GM23338 (cell line): ENCODE measurements at regions not wholly inside any gene's neighbourhood (a gene's known extent, or its start where the extent isn't known, plus 50 kb on each side); places are given as distances from the start of the nearest gene placed in this dataset.
"Not testable (repeated sequence)": the region's sequence is repeated elsewhere in the genome, so short reads cannot be mapped to it uniquely, and the experiment has no call there.

Experiments used
- ATAC-seq: fragments of 200-7000 bp; cut with Tn5 transposase; 3 replicates; pipeline ENCODE4 v1.9.1; 2020
- DNase-seq: peaks from one replicate; pipeline ENCODE4 v3.0.0-alpha.2; 2015; ENCODE audit warnings: low spot score
- H2AFZ ChIP-seq: fragments of 200-600 bp; sonication (generic); 2 replicates; pipeline ENCODE4 v1.8.0; 2016; ENCODE audit warnings: antibody characterized with exemption, mild to moderate bottlenecking, moderate library complexity
- H3F3A ChIP-seq: fragments of 200-600 bp; sonication (generic); replicated peaks from 2 replicates; pipeline ENCODE4 v1.8.0; 2017; ENCODE audit warnings: antibody characterized with exemption, mixed run types, low read depth
- H3K27ac ChIP-seq: fragments of 200-600 bp; sonication (generic); 2 replicates; pipeline ENCODE4 v1.6.1; 2016; ENCODE audit warnings: low read depth
- H3K27me3 ChIP-seq: fragments of 200-600 bp; sonication (generic); 2 replicates; pipeline ENCODE4 v1.8.0; 2016; ENCODE audit warnings: mild to moderate bottlenecking, mixed run types, moderate library complexity; ENCODE audit not compliant: insufficient read depth
- H3K36me3 ChIP-seq: fragments of 200-600 bp; sonication (generic); 2 replicates; pipeline ENCODE4 v1.8.0; 2016; ENCODE audit warnings: mild to moderate bottlenecking; ENCODE audit not compliant: insufficient read depth
- H3K4me1 ChIP-seq: fragments of 200-600 bp; sonication (generic); 2 replicates; pipeline ENCODE4 v1.8.0; 2016; ENCODE audit warnings: mild to moderate bottlenecking, moderate library complexity; ENCODE audit not compliant: insufficient read depth
- H3K4me2 ChIP-seq: fragments of 200-600 bp; sonication (generic); 2 replicates; pipeline ENCODE4 v1.7.1; 2017; ENCODE audit warnings: mixed run types
- H3K4me3 ChIP-seq: fragments of 200-600 bp; sonication (generic); 2 replicates; pipeline ENCODE4 v1.6.1; 2016; ENCODE audit warnings: mixed run types
- H3K79me2 ChIP-seq: fragments of 200-600 bp; sonication (generic); replicated peaks from 2 replicates; pipeline ENCODE4 v1.8.0; 2017; ENCODE audit warnings: mild to moderate bottlenecking; ENCODE audit not compliant: insufficient read depth
- H3K9me2 ChIP-seq: fragments of 200-600 bp; sonication (generic); 2 replicates; pipeline ENCODE4 v1.8.0; 2017; ENCODE audit not compliant: insufficient read depth
- H4K20me1 ChIP-seq: fragments of 200-600 bp; sonication (generic); replicated peaks from 2 replicates; pipeline ENCODE4 v1.8.0; 2017; ENCODE audit warnings: mild to moderate bottlenecking; ENCODE audit not compliant: insufficient read depth
- H3K27ac Mint-ChIP-seq: 2 replicates; pipeline ENCODE4 v1.8.0; 2020; ENCODE audit warnings: inconsistent platforms, mild to moderate bottlenecking, moderate library complexity, mixed read lengths
- H3K27me3 Mint-ChIP-seq: 3 replicates; pipeline ENCODE4 v1.8.0; 2022; ENCODE audit warnings: low read depth, mild to moderate bottlenecking, moderate library complexity, mixed read lengths, inconsistent platforms; ENCODE audit not compliant: insufficient read depth, poor library complexity
- H3K36me3 Mint-ChIP-seq: 3 replicates; pipeline ENCODE4 v1.8.0; 2021; ENCODE audit warnings: low read depth, mild to moderate bottlenecking, inconsistent platforms, moderate library complexity, mixed read lengths
- H3K4me1 Mint-ChIP-seq: 3 replicates; pipeline ENCODE4 v1.8.0; 2020; ENCODE audit warnings: mild to moderate bottlenecking, inconsistent platforms, mixed read lengths
- H3K4me3 Mint-ChIP-seq: 3 replicates; pipeline ENCODE4 v1.8.0; 2021; ENCODE audit warnings: moderate library complexity, mild to moderate bottlenecking, inconsistent platforms, mixed read lengths
- H3K9me3 Mint-ChIP-seq: 3 replicates; pipeline ENCODE4 v1.8.0; 2020; ENCODE audit warnings: moderate library complexity, mild to moderate bottlenecking, inconsistent platforms, mixed read lengths
- CREB1 ChIP-seq: fragments of 250-450 bp; sonication (Bioruptor Pico); IDR thresholded peaks from 2 replicates; pipeline ENCODE4 v1.5.0; 2020; ENCODE audit warnings: low read depth, mild to moderate bottlenecking, moderate library complexity
- EZH2 ChIP-seq: fragments of 200-600 bp; sonication (generic); IDR thresholded peaks from one replicate; pipeline ENCODE4 v1.8.0; 2017; ENCODE audit warnings: antibody characterized with exemption, mild to moderate bottlenecking, low read depth; ENCODE audit not compliant: unreplicated experiment
- JUNB ChIP-seq: IDR thresholded peaks from one replicate; pipeline ENCODE4 v1.6.1; 2016; ENCODE audit warnings: antibody characterized with exemption; ENCODE audit not compliant: unreplicated experiment
- NANOG ChIP-seq: IDR thresholded peaks from 2 replicates; pipeline ENCODE4 v1.6.1; 2016; ENCODE audit warnings: antibody characterized with exemption, borderline replicate concordance
- POLR2AphosphoS5 ChIP-seq: IDR thresholded peaks from 2 replicates; pipeline ENCODE4 v1.6.1; 2016; ENCODE audit warnings: antibody characterized with exemption, low read depth
- STAT1 ChIP-seq: IDR thresholded peaks from one replicate; pipeline ENCODE4 v1.6.1; 2016; ENCODE audit warnings: antibody characterized with exemption; ENCODE audit not compliant: unreplicated experiment
- ZNF114 ChIP-seq: fragments of 250-450 bp; sonication (Bioruptor Pico); IDR thresholded peaks from 2 replicates; pipeline ENCODE4 v1.5.0; 2020; ENCODE audit warnings: mild to moderate bottlenecking, moderate library complexity
- TF ChIP-seq, protein P1 (sequence below): IDR thresholded peaks from one replicate; pipeline ENCODE4 v1.6.1; 2018; ENCODE audit warnings: antibody characterized with exemption; ENCODE audit not compliant: unreplicated experiment
- TF ChIP-seq, protein P2 (sequence below): IDR thresholded peaks from 2 replicates; pipeline ENCODE4 v1.6.1; 2016; ENCODE audit warnings: antibody characterized with exemption
- TF ChIP-seq, protein P3 (sequence below), 2 experiments: fragments of 200-600 bp in 1 of 2; sonication (generic) in 1 of 2; conservative IDR thresholded peaks; 2 replicates each; pipeline versions ENCODE4 v1.5.1 to v1.6.1; 2016 to 2017; ENCODE audit warnings: antibody characterized with exemption in 2 of 2, low read depth in 2 of 2, mild to moderate bottlenecking in 2 of 2, moderate library complexity in 1 of 2

DNA sequence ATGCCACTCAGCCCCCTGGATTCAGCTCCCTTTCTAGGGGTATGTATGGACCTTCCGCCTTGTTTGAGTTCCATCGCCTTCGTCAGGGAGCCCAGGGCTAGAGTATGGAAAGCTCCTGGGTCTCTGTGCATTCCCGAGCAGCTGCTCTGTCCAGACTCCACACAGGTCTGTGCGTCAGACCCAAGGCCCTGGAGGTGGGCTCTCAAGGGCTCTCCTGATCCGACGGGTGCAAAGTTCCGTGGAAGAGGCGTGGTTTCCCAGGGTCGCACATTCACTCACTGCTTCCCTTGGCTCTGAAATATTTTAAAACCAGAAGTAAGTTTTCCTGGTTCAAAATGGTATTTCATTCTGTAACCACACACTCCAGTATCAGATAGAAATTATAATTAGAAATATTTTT is 863.2 kb downstream of the TRIML1 start (continued):
- TF ChIP-seq, protein P1, sequence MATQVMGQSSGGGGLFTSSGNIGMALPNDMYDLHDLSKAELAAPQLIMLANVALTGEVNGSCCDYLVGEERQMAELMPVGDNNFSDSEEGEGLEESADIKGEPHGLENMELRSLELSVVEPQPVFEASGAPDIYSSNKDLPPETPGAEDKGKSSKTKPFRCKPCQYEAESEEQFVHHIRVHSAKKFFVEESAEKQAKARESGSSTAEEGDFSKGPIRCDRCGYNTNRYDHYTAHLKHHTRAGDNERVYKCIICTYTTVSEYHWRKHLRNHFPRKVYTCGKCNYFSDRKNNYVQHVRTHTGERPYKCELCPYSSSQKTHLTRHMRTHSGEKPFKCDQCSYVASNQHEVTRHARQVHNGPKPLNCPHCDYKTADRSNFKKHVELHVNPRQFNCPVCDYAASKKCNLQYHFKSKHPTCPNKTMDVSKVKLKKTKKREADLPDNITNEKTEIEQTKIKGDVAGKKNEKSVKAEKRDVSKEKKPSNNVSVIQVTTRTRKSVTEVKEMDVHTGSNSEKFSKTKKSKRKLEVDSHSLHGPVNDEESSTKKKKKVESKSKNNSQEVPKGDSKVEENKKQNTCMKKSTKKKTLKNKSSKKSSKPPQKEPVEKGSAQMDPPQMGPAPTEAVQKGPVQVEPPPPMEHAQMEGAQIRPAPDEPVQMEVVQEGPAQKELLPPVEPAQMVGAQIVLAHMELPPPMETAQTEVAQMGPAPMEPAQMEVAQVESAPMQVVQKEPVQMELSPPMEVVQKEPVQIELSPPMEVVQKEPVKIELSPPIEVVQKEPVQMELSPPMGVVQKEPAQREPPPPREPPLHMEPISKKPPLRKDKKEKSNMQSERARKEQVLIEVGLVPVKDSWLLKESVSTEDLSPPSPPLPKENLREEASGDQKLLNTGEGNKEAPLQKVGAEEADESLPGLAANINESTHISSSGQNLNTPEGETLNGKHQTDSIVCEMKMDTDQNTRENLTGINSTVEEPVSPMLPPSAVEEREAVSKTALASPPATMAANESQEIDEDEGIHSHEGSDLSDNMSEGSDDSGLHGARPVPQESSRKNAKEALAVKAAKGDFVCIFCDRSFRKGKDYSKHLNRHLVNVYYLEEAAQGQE: no peak
- TF ChIP-seq, protein P2, sequence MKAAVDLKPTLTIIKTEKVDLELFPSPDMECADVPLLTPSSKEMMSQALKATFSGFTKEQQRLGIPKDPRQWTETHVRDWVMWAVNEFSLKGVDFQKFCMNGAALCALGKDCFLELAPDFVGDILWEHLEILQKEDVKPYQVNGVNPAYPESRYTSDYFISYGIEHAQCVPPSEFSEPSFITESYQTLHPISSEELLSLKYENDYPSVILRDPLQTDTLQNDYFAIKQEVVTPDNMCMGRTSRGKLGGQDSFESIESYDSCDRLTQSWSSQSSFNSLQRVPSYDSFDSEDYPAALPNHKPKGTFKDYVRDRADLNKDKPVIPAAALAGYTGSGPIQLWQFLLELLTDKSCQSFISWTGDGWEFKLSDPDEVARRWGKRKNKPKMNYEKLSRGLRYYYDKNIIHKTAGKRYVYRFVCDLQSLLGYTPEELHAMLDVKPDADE: no peak
- no peak for TF ChIP-seq NANOG
- no peak for TF ChIP-seq ZNF114 (CRISPR knock-in tag)
- TF ChIP-seq POLR2AphosphoS5: no peak

DNA sequence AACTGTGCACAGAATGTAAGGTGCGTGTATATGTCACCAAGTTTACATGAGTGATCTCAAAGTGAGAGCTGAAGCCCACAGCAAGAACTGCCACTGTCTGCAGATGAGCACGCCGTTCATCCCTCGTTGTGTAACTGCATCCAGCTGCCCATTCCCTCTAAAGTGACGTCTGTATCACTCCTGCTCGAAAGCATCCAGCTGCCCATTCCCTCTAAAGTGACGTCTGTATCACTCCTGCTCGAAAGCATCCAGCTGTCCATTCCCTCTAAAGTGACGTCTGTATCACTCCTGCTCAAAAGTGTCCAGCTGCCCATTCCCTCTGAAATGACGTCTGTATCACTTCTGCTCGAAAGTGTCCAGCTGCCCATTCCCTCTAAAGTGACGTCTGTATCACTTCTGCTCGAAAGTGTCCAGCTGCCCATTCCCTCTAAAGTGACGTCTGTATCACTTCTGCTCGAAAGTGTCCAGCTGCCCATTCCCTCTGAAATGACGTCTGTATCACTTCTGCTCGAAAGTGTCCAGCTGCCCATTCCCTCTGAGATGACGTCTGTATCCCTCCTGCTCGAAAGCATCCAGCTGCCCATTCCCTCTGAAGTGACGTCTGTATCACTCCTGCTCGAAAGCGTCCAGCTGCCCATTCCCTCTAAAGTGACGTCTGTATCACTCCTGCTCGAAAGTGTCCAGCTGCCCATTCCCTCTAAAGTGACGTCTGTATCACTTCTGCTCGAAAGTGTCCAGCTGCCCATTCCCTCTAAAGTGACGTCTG is 871.4 kb downstream of the TRIML1 start:
- not testable (repeated sequence) for H2AFZ ChIP-seq, H3K27me3 ChIP-seq, H3F3A ChIP-seq, H3K4me2 ChIP-seq, H3K4me1 Mint-ChIP-seq, H3K36me3 ChIP-seq, H3K4me3 ChIP-seq, H3K9me2 ChIP-seq, H3K27ac Mint-ChIP-seq, H3K4me3 Mint-ChIP-seq, ATAC-seq, H3K36me3 Mint-ChIP-seq, DNase-seq, H3K27me3 Mint-ChIP-seq, H3K9me3 Mint-ChIP-seq, H3K4me1 ChIP-seq, H4K20me1 ChIP-seq, H3K79me2 ChIP-seq, H3K27ac ChIP-seq

DNA sequence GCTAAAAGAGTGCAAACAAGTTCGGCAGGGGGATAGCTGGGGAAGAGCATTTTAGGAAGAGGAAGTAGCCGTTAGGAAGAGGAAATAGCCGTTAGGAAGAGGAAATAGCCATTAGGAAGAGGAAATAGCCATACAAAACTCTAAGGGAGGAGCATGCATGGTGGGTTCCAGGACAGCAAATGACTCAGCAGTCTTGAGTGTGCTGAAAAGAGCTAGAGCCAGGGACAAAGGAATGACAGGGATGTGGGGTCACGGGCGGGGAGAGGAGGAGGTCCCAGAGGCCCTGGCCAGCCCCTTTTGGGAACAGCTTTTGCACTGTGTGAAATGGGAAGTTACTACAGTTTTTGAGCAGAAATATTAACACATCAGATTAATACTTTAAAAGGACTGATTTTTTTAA is 882.6 kb downstream of the TRIML1 start:
- H3K4me2 ChIP-seq: no peak overlapping the region
- H2AFZ ChIP-seq: no peak overlapping the region
- Mint-ChIP-seq H3K4me1 (peaks cover 15% of the 10 kb centered on the region), H3K36me3 (no peaks in the 10 kb centered on the region), H3K27ac (peak overlapping the region; percentile 80), H3K9me3 (no peaks in the 10 kb centered on the region; the same call in 2 of the 3 replicates), H3K4me3 (no peak overlapping the region), H3K27me3 (peaks cover 6% of the 10 kb centered on the region)
- H4K20me1 ChIP-seq: no peaks in the 10 kb centered on the region
- H3K36me3 ChIP-seq: no peaks in the 10 kb centered on the region
- ATAC-seq (peak; percentile 71), DNase-seq (peak; percentile 53)
- no peak overlapping the region for H3K4me3 ChIP-seq
- H3K27ac ChIP-seq: no peak overlapping the region
- peaks cover 10% of the 10 kb centered on the region; the same call in 1 of the 2 replicates for H3K9me2 ChIP-seq
- peaks cover 6% of the 10 kb centered on the region; the same call in 1 of the 2 replicates for H3K4me1 ChIP-seq
- H3K79me2 ChIP-seq: no peaks in the 10 kb centered on the region
- no peaks in the 10 kb centered on the region for H3F3A ChIP-seq
- H3K27me3 ChIP-seq: no peaks in the 10 kb centered on the region
- TF ChIP-seq JUNB (no peak), ZNF114 (CRISPR knock-in tag) (no peak), EZH2 (no peak), STAT1 (no peak), NANOG (no peak; the same call in 1 of the 2 replicates), POLR2AphosphoS5 (no peak), CREB1 (no peak)
- TF ChIP-seq, protein P3, sequence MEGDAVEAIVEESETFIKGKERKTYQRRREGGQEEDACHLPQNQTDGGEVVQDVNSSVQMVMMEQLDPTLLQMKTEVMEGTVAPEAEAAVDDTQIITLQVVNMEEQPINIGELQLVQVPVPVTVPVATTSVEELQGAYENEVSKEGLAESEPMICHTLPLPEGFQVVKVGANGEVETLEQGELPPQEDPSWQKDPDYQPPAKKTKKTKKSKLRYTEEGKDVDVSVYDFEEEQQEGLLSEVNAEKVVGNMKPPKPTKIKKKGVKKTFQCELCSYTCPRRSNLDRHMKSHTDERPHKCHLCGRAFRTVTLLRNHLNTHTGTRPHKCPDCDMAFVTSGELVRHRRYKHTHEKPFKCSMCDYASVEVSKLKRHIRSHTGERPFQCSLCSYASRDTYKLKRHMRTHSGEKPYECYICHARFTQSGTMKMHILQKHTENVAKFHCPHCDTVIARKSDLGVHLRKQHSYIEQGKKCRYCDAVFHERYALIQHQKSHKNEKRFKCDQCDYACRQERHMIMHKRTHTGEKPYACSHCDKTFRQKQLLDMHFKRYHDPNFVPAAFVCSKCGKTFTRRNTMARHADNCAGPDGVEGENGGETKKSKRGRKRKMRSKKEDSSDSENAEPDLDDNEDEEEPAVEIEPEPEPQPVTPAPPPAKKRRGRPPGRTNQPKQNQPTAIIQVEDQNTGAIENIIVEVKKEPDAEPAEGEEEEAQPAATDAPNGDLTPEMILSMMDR (conservative IDR thresholded peaks at IDR 0.05; ENCODE audit: low read depth in 2 of 2): no peak
- TF ChIP-seq, protein P1: no peak
- TF ChIP-seq, protein P2: no peak
